D341Med (cell line): ENCODE measurements at regions not wholly inside any gene's neighbourhood (a gene's known extent, or its start where the extent isn't known, plus 50 kb on each side); places are given as distances from the start of the nearest gene placed in this dataset.
A peak's percentile ranks its signal among the peaks of the same experiment; 100 is the strongest.
"Not testable (repeated sequence)": the region's sequence is repeated elsewhere in the genome, so short reads cannot be mapped to it uniquely, and the experiment has no call there.

Experiments used
- DNase-seq: peaks from one replicate; pipeline ENCODE4 v3.0.0; 2012; ENCODE audit warnings: low spot score

DNA sequence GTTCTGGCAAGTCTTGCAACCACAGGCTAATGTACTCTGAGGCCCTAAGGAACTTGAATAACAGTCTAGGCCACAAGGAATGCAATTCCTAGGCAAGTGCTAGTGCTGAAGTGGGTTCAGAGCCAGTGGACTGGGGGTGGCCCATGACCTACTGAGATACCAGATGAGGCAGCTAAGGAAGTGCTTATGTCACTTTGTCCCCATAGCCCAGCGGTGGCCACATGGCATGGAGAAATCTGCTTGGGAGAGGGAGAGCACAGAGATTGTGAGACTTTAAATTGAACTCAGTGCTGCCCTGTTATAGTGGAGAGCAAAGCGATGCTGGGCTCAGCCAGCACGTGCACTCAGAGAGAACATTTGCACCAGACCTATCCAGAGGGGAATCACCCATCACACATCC is 629.5 kb downstream of the JRKL start:
- DNase-seq: no peak

DNA sequence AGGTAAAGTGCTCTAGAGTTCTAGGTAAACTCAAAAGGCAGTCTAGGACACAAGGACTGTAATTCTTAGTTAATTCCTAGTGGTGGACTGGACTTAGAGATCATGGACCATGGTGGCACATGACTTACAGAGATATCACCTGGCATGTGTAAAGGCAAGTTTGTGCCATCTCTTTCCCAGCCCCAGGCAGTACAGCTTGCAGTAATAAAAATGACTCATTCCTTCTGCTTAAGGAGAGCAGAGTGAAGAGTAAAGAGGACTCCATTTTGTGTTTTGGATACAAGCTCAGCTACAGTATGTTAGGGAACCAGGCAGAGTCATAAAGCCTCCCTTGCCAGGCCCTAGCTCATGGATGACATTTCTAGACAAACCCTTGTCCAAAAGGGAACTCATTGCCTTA is 629.9 kb downstream of the JRKL start:
- no peak for DNase-seq

DNA sequence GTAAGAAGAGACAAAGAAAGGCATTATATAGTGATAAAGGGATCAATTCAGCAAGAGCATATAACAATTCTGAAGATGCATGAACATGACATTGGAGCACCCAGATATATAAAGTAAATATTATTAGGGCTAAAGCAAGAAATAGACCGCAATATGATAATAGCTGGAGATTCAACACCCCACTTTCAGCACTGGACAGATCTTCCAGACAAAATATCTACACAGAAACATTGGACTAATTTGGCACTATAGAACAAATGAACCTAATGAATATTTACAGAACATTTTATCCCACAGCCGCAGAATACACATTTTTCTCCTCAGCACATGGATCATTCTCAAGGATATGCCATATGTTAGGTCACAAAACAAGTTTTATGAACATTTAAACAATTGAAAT is 633.1 kb downstream of the JRKL start:
- DNase-seq: no peak

DNA sequence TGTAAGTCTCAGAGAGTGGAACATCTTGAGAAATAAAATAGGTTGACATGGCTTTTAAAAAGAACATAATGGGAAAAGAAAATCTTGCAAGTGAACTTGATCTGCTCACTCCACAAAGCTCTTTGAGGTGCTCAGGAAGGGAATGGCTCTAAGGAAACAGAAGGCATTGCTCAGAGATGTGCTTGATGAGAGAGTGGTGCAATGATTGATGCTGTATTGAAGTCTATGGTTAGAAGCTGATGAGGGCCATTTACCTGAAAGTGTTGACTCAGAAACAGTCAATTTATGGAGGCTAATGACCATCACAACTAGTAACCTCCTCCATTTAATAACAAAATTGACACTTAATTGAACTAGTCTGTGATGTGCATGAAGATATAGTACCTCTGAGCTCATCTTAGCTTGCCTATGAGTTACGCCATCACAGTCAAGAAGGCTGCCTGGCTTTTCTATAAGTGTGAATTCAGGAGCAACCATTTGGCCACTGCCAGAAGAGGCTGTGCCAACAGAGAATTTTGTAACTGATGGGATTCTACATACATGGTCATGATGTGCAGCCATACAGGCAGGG is 639.1 kb downstream of the JRKL start:
- DNase-seq: no peak

DNA sequence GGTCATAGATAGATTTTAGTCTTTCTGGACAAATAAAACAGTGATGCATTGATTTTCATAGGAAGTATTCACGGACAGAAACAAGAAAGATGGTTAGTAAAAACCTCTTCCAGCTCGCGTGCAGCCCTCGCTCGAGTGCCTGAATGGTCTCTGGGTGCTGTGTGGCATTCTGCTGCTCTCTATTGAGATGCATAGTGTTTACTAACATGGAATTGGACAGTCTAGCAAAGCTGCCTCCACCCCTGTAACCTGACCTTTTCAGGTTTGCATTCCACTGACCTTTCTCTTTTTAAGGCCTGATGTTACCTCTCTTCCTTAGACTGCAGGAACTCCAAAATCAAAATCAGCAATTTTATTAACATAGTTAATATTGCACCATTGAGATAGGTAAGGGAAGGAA is 643.4 kb downstream of the JRKL start:
- DNase-seq: no peak

DNA sequence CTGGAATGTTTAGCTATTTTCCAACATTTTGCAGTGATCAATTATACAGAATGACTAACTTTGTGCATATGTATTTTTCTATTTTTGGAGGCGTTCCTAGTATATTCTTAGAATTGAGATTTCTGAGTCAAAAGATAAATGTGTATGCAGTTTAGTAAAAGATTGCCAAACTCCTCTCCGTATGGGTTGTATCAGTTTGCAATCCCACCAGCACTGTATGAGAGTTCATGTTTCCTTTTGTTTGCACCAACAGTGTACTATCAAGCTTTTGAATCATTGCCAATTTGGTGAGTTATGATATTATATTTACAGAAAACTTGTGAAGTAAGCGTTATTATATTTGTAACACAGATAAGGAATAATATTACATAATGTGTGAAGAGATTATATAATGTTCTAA is 658.7 kb downstream of the JRKL start:
- DNase-seq: no peak

DNA sequence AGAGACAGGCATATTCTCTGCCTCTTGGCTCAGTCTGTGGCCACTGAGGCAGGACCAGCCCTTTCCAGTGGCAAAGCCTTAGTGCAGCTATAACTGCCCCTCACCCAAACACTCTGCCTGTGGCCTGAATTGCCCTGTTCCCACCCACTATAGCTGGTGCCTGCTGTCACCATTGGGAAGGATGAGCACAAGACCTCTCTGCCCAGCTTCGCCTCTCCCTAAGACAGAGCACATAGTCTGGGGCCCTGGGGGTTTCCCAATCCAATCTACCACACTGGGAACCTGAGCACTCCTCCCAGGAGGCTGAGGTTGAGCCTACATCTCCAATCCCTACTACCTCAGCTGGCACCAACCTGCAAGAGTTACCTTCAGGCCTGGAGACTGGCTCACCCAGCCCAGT is 670.4 kb downstream of the JRKL start:
- no peak for DNase-seq

DNA sequence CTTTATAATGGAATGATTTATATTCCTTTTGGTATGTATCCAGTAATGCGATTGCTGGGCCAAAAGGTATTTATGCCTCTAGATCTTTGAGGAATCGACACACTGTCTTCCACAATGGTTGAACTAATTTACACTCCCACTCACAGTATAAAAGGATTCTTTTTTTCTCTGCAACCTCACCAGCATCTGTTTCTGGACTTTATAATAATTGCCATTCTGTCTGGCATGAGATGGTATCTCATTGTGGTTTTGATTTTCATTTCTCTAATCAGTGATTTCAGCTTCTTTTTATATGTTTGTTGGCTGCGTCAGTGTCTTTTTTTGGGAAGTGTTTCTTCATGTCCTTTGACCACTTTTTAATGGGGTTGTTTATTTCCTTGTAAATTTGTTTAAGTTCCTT is 679.3 kb downstream of the JRKL start:
- no peak for DNase-seq

DNA sequence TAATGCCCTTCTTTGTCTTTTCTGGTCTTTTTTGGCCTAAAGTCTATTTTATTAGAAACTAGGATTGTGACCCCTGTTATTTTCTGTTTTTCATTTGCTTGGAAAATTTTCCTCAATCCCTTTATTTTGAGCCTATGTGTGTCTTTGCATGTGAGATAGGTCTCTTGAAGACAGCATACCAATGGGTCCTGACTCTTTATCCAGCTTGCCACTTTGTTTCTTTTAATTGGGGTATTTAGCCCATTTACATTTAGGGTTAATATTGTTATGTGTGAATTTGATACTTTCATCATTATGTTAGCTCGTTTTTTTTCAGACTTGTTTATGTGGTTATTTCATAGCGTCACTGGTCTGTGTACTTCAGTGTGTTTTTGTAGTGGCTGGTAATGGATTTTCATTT is 682.6 kb downstream of the JRKL start:
- DNase-seq: no peak

DNA sequence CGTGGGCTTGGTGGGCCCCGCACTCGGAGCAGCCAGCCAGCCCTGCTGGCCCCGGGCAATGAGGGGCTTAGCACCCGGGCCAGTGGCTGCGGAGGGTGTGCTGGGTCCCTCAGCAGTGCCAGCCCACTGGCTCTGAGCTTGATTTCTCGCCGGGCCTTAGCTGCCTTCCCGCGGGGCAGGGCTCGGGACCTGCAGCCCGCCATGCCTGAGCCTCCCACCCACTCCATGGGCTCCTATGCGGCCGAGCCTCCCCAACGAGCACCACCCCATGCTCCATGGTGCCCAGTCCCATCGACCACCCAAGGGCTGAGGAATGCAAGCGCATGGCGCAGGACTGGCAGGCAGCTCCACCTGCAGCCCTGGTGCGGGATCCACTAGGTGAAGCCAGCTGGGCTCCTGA is 686.9 kb downstream of the JRKL start:
- DNase-seq: not testable (repeated sequence)

DNA sequence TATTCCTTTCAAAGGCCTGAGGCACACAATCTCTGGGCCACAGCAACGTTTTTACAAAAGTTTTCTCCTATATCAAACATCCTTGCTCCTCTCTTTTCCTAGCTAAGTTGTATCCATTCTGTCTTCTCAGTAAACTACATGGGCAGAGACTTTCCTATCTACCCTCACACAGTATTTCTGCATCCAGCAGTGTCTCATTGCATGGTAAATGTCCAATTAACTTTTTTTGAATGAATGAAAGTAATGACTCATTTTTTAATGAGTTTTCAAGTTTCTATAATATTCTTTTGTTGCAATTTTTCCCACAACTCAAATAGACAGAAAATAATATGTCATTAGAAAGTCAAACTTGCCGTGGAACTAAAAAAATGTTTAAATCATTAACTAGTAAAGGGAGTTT is 688.6 kb downstream of the JRKL start:
- DNase-seq: no peak

DNA sequence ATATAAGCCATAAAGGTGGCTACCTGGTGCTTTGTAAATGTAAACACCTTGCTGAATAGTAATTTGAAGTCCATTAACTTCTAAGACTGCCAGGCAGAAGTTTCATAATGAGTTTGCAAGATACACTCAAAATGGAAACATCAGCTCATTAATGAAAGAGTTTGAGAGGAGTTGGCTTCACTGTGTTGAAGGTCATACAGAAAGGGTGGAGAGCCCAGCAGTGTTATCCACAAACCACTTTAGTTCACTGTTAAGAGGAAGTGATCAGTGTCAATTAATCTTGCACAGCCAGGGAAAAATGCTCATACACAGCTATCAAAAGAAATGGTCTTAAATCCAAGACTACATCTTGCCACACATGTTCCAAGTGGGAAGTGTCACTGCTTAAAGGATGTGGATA is 689.4 kb downstream of the JRKL start:
- DNase-seq: no peak

DNA sequence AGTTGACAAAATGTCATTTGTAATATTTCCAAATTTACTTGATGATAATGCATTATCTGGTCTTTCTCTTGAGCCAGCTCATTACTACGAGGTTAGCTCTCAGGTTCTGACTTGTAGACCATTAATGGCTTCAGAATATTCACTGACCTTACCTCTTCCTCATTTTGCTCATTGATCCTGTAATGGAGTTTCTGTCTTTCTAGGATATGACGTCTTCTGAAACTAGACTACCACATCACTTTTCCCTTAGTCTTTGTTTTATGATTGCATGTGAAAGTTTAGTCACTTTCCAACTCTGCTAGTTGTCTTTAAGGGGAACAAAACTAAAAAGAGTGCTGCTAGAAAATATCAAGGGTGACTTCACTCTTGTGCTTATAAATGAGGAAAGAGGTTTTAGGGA is 697.6 kb downstream of the JRKL start:
- no peak for DNase-seq

DNA sequence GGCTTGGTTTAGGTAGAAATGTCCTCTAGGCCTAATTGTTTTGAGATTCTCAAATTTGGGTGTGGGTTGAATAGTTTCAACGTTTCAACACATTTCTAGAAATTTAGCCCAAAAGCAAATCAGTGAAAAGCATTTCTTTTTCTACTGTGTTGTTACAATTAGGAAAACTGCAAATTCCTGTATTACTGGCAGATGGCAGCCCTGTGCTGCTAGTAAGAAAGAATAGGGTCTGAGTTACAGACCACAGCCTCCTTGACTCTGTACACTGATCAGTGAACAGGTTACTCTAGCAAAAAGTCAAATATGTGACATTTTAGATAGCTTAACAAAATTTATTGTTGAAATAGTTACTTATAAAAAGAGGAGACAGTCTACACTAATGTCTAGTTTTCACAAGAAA is 703.0 kb downstream of the JRKL start:
- DNase-seq: peak; percentile 27

DNA sequence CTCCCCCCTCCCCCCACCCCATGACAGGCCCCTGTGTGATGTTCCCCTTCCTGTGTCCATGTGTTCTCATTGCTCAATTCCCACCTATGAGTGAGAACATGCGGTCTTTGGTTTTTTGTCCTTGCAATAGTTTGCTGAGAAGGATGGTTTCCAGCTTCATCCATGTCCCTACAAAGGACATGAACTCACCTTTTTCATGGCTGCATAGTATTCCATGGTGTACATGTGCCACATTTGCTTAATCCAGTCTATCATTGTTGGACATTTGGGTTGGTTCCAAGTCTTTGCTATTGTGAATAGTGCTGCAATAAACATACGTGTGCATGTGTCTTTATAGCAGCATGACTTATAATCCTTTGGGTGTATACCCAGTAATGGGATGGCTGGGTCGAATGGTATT is 712.4 kb downstream of the JRKL start:
- not testable (repeated sequence) for DNase-seq

DNA sequence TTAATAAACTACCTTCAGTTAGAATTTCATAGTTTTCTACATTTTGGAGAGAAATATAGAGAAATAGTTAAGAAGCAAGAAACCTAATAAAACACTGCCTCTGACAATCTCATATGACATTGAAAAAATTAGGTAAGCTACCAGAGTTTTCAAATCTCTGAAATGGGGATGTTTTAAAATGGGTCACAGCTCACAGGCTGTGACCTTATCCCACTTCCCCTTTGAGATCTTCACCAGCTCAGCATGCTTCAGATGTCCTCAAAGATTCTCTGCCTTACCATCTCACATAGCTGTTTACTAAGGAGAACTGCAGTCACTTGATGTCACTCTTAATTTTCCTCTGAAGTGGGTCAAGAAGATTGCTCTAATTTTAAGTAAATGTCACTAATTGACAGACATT is 717.8 kb downstream of the JRKL start:
- no peak for DNase-seq

DNA sequence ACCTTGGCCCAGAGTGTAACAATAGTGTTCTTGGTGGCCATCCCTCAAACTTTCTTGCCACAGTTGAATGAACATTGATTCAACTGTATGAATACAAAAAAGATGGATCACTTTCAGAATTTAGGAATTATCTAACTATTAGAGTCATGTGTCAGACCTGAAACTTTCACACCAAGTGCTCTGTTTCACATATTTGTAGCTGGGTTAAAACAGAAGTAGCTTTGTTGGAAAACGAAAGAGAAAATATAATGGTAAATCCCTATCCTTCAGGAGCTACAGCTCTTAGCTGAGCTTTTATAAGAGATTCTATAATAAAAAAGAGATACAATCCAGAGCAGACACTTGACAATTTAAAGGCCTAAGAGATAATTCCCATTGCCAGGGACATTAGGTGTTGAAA is 719.3 kb downstream of the JRKL start:
- no peak for DNase-seq

DNA sequence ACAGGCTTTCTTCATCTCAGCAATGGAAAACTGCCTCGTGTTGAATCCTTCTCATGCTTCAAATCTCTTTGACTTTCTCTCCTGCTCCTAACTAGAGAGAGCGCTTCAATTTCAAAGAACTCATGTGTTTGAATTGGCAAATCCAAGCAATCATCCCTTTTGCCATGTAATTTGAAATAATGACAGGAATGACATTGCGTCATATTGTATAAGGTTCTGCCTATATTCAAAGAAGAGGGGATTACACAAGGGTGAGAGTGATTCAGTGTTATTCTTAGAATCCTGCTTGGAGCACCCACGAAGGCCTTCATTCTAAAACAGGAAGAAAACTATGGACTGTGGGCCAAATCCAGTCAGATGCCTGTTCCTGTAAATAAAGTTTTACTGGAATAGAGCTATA is 720.6 kb downstream of the JRKL start:
- no peak for DNase-seq

DNA sequence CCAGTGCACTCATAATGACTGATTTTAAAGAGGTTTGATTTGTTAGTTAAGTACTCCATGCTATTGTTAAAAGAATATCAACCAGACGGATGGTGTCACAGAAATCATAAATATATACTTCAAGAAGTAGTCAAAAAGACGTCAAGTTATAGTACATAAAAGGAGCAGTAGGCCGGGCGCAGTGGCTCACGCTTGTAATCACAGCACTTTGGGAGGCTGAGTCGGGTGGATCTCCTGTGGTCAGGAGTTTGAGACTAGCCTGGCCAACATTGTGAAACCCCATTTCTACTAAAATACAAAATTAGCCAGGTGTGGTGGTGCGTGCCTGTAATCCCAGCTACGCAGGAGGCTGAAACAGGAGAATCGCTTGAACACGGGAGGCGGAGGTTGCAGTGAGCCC is 721.7 kb downstream of the JRKL start:
- no peak for DNase-seq

DNA sequence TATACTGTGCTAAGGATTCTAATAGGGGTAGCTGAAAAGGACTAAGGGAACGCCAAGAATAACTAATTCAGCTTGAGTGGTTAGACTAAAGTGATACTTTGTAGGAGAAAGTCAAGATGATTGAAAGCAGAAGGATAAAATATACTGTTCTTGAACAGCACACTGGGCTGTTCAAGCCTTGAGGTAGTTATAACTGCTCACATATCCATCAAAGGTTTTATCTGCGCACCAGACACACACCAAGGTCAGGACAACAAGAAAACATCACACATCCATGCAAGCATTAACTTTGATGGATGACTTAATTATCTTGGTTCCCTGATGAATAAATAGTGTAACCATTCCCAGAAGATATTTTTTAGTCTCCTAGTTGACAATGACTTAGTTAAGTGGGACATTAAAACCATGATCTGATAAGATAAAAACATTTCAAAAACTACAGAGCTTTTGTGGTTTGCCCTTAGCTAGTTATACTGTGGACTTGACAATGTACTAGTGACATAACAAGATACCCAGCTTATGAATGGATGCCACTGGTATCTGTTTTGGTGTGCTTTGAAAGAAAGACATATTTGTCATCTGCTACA is 728.9 kb downstream of the JRKL start:
- DNase-seq: no peak

DNA sequence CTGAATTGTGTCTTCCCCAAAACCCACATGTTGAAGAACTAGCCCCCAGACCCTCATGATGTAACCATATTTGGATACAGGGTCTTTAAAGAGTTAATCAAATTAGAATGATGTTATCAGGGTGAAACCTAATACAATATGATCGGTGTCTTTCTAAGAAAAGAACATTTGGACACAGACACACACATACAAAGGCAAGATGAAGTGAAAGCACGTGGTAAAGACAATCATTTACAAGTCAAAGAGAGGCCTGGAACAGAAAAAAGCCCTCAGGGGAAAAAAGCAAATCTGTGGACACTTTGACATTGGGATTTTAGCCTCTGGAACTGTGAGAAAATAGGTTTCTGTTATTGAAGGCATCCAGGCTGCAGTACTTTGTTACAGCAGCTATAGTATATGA is 733.4 kb downstream of the JRKL start:
- no peak for DNase-seq

DNA sequence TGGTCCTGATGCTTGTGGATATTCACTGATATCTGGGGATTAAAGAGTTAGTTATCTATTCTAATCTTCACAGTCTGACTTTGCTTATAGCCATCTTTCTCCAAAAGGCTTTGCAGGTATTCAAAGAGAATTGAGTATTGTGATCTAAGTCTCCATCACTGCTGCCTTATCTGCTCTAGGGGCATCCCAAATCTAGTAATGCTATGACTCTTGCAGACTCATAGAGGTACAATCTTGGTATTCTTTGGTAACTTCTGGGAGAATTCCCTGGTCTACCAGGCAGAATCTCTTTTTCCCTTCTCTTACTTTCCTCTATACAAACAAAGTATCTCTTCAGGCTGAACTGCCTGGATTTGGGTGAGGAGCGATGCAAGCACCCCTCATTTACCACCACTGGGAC is 746.3 kb downstream of the JRKL start:
- DNase-seq: no peak

DNA sequence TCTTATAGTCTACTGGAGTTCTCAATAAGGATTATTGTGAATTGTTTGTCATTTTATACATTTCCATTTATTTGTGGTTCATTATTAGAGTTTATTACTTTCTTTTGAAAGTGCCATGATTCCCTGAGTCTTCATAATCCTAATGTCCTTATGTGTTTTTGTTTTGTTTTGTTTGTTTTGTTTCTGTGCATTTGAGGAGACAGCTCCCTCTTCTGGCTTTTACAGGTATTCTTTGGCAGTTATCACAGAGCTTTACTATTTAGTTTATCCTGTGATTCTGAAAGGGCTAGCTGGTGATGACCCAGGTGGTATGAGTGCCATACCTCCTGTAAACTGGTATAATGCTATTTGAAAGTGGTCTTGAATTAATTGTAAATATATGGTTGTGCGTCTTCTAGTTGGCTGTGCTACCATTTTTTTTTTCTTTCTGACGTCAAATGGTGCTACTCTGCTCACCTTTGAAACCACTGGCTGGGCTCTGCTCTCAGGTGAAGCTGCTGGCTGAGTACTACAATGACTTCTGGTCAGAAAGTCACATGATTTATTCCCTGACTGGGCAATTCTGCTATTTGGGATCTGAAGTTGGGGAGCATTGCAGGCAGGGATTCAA is 751.2 kb downstream of the JRKL start:
- peak; percentile 23 for DNase-seq

DNA sequence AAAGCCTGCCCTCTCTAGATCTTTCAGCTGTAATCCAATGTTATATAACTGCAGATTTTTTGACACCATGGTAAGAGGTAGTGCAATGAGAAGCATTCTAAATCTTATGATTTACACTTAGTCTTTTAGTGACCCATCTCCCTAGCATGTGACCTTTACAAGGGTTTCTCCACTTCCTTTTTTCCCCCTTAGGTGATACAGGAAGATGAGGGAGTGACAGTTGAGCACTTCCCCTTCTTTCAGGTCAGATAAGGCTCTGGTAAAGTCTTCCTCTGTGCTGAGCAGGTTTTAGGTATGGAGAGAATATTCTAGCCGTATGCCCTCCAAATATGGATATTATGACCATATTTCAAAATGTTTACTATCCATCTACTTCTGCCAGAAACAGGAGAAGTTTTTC is 753.6 kb downstream of the JRKL start:
- no peak for DNase-seq
